Activated CD8-positive, alpha-beta memory T cell treated with anti-CD3 and anti-CD28 coated beads for 1 hour (primary cell): ENCODE measurements at regions not wholly inside any gene's neighbourhood (a gene's known extent, or its start where the extent isn't known, plus 50 kb on each side); places are given as distances from the start of the nearest gene placed in this dataset.
"Not testable (repeated sequence)": the region's sequence is repeated elsewhere in the genome, so short reads cannot be mapped to it uniquely, and the experiment has no call there.

Experiments used
- DNase-seq, 2 donors: peaks; one replicate each; pipeline ENCODE4 v3.0.0-alpha.2; 2020; ENCODE audit warnings: low read depth in 1 of 2; ENCODE audit errors: extremely low read depth in 1 of 2

DNA sequence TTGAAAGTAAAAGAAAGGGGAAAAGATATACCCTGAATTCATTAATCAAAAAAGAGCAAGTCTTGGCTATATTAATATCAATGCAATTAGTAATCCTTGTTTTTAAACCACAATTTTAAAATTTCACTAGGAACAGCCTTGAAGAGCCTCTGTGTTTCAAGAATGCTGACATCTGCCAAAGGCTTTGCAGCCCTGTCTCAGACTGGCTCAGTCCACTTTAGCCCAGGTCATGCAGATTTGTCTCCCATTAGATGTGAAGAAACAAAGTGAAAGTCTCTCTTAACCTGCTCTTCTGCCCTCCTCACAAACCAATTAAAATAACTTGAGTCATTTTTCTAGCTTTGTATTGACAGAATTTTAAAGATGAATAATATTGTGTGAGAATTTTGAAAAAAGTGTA lies 102.7 kb upstream of the CARMIL1 start:
- no peak for DNase-seq

DNA sequence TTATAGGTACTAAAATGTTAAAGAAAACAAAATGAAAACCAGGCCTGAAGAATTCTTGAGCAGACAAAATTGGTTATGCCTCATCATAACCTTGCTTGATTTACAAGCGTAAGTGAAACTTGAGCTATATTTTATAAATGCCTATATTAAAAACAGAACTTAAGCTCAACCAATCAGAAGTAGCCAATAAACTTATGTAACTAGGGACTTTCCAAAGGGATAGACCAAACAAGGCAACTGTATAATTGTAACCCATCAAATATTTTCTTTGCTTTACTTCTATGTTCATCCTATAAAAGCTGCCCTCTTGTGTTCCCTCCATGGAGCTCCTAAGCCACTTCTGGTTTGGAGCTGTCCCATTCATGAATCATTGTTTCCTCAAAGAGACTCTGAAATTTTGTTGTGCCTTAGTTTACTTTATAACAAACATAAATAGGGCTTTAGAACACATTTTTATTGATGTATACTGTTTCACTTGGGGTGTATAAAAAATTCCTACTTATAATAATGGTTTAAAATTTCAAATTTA lies 101.6 kb upstream of the CARMIL1 start:
- DNase-seq: no peak

GRCh38 chr6:25178336-25179035 lies 100.7 kb upstream of the CARMIL1 start:
- DNase-seq: no peak

DNA sequence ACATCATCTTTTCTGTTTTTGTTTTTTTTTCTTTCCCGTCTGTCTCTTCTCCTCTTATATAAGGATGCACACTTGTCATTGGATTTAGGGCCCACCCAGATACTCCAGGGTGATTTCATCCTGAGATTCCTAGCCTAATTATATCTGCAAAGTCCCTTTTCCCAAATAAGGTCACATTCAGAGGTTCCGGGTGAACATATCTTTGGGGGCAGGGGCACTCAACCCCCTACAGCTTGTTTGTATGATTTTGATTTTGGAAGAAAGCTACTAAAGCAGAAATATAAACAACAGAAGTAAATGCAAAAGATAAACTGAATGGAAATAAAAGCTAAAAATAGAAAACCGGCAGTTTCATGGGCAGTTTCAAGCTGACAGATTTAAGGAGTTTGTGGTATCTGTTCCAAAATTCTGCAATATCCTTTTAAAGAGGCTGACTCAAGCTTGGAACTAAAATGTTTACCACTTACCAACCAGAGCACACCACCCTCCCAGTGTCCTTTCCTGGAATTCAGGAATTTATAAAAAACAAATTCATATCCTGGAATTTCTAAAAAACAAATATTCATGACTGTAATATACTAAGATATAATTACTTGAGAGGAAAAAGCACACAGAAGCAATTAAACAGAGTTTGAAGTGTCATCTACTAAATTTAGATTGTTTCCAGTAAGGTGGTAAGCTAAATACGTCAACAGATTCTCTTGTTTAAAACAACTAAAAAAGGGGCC lies 100.0 kb upstream of the CARMIL1 start:
- no peak for DNase-seq

DNA sequence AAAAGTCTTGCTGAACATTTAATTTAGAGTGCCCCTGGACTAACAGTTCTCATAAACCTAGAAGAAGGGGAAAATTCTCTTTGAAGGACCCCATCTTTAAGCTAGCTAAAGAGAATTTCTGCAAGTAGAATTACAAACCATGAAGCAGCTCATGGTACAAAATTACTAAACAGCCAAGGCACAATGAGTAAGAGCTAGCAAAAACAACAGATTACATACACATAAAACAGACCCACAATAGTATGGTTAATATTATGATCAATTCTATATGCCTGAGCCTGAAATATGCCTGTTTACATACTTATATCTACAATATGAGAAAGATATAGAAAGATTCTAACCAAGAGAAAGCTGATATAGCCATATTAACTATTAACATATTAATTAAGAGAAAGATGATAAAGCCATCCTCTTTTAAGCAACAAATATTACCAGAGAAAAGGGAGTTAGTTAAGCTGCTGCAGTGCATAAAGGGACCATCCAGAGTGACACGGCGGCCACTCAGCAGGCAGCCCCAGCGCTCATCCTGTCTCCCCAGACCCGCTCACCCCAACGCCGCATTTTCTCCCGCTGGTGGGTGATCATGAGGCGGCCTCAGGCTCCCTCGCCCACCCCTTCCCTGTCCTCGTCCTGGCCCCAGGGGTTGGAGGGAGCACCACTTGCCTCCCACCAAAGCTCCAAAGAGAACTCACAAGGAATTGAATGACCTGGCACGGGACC lies 98.4 kb upstream of the CARMIL1 start:
- no peak for DNase-seq

DNA sequence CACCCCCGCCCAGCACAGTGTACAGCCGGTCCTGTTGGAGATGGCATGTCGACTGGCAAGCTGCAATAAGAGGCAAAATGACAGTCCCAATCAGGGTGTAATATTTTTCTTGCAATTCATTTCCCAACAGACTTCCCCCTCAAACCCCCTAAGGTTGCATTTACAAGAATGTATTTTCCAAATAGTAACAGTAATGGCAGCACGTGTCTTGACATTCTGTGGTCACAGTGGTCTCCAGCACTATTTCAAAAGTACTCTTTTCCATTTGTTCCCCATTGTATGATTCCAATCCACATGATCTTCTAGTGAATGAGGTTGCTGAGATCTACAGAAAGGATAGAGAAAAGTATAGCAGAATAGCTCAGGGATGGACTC lies 97.8 kb upstream of the CARMIL1 start:
- no peak for DNase-seq

- no peak for DNase-seq
These were observed 97.3 kb upstream of the CARMIL1 start for GRCh38 chr6:25181923-25182322.

GRCh38 chr6:25186919-25187318 lies 92.3 kb upstream of the CARMIL1 start:
- no peak for DNase-seq

DNA sequence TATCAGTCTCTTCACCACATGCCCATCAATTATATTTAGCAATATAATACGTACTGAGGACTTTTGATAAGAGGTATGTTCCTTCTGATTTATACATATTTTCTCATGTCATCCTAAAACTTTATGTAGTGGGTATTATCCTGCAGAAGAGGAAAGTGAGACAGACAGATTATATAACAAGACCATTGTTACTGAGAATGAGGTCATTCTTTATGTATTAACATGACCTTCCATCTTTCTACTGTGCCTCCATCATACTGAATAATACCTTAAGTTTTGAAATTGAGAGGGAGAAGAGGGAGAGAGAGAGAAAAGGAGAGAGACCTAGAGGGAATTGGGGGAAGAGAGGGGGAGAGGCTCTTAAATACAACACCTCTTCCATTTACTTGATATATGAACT lies 90.9 kb upstream of the CARMIL1 start:
- DNase-seq: no peak

DNA sequence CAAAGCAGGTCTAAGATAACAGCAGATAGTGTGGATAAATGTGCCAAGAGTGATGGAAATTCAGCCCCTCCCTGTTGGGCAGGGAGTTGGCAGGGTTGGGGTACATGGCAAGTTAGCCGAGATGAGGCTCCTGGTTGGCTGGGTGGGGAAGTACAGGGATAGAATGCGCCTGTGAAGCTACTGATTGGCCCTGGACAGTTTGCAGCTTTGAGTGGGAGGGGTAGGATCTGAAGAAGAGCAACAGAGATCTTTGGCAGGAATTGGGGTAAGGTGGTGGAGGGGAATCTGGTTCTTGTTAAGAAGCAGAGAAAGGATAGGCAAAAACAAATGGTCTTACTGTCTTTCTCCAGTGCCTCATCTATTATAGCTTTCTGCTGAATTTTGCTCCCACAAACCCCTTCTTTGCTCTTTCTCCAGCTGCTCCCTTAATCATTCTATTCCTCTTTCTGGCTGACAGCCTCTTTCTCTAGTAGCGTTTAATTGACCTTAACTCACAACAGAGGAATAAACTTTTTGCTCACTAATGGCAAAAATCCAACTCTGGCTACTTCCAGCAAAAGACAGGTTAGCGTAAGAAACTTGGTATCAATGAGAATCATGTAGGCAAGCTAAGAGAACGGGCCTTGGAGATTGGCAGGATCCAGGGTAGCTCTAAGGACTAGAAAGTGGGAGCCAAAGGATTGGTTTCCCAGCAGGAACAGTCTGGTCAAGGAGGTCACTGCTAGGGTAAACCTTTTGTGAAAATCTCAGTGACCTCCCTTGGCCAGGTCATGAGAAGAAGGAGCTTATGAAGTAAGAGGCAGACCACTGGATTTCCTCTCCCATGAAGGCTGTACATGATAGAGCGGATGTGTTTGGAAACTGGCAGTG lies 86.3 kb upstream of the CARMIL1 start:
- DNase-seq: no peak

DNA sequence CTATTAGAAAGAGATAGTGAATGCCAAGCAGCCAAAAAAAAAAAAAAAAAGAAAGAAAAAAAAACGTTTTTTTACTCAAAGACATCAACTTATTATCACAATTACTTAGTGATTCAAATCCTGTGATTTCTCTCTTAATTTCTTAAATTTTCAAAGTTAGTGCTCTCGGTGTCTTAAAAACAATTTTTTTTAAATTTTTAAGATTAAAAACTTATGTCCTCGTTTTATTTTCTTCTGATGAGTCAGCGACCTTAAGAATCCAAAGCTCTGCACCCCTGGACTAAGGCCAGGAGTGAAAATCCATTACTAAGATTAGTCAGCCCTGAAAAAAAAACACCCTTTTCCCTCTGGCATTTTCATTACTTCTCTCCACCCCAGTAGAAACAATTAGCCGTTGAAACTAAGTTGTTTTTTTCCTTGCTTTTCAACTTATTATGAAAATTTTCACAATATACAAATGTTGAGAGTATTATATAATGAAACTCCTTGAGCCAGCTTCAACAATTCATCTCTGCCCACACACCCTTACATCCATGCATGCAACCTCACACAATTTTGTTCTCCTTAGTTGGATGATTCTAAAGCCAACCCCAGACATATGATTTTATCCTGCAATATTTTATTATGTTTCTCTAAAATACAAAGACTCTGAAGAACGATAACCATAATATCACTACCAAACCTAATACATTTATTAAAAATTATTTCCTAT lies 85.6 kb upstream of the CARMIL1 start:
- DNase-seq: no peak

DNA sequence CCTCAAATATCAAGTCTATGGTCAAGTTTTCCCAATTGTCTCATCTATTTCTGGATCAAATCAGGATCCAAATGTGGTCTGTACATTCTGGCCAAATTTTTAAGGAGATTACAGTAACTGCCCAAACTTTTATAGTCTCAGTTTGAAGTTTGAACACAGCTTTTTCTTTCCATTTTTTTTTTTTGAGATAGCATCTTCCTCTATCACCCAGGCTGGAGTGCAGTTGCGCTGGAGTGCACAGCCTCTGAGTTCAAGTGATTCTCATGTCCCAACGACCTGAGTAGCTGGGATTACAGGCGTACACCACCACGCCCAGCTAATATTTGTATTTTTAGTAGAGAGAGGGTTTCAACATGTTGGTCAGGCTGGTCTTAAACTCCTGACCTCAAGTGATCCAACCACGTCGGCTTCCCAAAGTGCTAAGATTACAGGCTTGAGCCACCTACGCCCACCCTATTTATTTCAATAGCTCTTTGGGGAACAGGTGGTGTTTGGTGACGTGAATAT lies 84.9 kb upstream of the CARMIL1 start:
- DNase-seq: no peak

DNA sequence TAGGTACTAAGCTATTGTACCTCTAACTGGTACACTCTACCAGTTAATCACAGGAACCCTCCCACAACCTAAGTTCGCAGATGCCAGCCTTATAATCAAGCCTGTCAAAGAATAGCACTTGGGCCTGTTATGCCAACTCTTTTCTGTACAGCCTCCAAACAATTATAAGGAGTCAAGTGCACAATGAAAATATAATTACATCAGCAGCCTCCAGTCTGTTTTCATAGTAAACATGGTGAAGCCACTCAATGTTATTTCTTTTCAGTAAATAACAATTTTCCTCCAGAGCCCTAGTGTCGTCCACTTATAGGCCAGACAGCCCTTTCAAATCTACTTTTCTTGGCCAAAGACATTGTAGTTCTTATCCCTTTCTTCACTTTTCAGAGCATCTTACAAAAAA lies 82.7 kb upstream of the CARMIL1 start:
- no peak for DNase-seq

DNA sequence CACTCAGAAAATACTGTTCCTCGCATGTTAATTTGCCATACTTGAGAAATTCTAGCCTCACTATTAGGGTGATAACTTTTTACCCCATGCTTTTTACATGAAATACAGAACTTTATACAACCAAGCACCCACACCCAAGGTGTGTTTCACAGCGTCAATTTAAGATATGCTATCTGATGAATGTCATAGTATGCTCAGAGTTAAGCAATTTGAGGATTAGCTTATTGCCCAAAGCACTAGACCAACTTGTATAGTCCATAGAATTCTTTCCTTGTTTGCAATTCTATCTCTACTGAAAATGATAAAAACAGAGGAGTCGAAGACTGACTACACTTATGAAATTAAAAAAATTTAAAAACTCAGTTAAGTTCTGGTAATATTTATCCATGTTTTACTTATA lies 82.1 kb upstream of the CARMIL1 start:
- no peak for DNase-seq

DNA sequence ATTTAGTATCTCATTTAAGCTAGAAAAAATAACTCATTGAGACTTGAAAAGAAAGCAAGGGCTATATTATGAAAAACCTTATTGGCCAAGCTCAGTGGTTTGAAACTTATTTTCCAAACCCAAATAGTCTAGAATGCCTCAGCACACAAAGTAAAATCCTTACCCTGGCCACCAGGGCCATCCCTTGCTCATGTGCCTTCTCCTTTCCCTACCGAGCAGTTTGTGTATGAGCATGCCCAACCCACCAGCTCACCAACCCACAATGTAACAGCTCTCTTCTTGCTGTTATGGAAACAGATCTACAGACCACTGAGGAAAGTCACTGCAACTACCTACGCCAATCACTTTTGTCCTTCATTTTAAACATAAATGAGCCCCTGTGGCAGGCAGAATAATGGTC lies 79.6 kb upstream of the CARMIL1 start:
- no peak for DNase-seq

DNA sequence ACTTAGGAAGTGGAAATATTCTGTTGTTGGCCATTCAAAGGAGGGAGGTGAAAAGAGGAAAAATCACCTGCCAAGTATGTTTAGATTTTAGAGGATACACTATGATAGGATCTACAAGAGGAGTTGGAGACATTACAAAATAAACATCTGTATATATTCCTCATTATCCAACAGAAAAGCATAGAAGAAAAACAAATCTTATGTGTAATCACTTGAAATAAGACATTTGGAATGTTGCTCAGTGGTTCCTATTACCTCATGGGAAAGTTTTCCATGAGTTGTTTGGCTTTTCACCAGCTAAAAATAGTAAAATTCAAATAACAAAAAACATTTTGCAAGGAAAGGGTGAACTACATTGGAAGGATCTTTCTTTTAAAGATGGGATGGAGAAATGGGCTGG lies 76.7 kb upstream of the CARMIL1 start:
- no peak for DNase-seq

DNA sequence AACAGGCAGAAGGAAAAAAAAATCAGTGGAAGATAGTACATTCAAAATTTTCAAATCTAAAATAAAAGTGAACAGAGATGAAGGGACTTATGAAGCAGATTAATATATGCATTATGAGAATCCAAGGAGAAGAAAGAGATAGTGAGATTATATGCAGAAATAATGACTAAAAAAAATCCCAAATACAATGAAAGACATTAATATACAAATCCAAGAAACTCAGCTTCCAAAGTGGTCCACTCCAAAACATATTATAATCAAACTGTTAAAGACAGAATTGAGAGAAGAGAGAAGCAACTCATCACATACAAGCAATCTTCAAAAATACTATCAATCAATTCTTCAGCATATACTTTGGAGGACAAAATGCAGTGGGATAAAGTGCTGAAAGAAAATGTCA lies 73.5 kb upstream of the CARMIL1 start:
- DNase-seq: no peak

- not testable (repeated sequence) for DNase-seq
These were observed 71.6 kb upstream of the CARMIL1 start for GRCh38 chr6:25207453-25208155.

- DNase-seq: no peak
These were observed 63.3 kb upstream of the CARMIL1 start for GRCh38 chr6:25215881-25216280.
